ENCODE measurements at regions not wholly inside any gene's neighbourhood (a gene's known extent, or its start where the extent isn't known, plus 50 kb on each side); places are given as distances from the start of the nearest gene placed in this dataset.
"Not testable (repeated sequence)": the region's sequence is repeated elsewhere in the genome, so short reads cannot be mapped to it uniquely, and the experiment has no call there.

DNA sequence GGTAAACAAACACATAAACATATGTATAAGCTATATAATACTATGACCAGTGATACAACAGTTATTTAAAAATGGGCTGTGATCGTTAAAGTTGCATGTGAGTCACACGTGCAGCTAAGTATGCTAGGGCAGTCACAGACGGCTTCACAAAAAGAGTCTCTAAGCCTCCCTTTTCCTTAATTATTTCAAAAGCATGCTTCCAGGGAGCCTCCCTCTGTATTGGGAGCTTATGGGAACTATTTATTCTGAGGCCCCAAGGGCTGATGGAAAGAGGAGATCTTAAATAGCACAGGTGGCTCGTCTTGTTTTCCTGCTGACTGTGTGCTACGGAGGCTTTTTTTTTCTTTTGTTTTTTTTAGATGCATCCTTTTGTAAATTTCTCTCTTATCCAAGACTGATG lies 94.3 kb downstream of the ADCYAP1 start:
- DNase-seq: no peak

DNA sequence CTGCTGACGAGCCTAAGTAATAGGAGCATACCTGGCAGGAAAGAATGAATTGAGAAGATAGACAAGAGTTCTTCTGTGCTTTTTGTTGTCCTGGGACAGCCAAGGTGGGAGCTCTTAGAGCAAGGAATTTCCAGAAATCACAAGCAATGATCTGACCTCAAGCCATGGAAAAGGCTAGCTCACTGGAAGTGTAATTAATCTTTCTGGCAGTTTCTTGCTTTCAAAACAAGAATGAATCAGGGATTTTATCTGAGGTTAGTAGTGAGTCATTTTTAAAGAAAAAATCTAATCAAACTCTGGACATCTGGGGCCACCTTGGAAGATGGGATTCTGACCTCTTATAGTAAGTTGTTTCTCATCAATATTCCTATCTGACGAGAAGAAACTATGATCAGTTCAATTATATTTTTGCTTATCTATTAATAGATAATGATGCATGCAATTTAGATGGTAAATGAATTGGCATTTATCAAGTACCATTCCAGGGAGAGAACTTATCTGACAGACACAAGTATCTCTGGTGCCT lies 98.0 kb downstream of the ADCYAP1 start:
- DNase-seq: no peak

DNA sequence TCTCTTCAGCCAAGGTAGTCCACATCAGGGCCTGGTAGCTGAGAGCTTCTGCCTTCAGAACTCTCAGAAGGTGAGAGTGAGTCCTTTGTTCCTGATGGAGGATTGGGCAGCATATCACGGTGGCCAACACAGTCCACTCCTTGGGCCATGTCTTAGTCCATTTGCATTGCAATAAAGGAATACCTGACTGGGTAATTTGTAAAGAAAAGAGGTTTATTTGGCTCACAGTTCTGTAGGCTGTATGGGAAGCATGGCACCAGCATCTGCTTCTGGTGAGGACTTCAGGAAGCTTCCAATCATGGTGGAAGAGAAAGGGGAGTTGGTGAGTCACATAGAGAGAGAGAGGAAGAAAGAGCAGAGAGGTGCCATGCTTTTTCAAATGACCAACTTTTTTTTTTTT lies 98.8 kb downstream of the ADCYAP1 start:
- DNase-seq: no peak

GRCh38 chr18:1006304-1006703 lies 101.6 kb downstream of the ADCYAP1 start:
- no peak for DNase-seq

DNA sequence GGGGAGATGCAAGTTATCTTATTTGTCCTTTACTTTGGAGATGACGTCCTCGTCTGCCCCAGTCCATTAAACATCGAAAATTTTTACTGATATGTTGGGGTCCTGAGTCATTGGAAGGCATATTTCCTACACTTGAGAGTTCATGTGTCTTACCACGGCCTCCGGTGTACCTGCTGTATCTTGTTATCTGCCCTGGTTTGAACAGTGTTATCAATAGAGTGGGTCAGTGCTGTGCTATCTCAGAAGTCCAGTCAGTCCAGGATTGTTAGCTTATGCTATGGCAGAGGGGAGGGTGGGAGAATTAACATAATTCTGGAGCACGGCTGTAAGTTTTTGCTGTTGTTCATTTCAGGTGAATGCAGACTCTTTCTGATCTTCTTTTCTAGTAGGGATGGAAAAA lies 102.3 kb downstream of the ADCYAP1 start:
- no peak for DNase-seq

DNA sequence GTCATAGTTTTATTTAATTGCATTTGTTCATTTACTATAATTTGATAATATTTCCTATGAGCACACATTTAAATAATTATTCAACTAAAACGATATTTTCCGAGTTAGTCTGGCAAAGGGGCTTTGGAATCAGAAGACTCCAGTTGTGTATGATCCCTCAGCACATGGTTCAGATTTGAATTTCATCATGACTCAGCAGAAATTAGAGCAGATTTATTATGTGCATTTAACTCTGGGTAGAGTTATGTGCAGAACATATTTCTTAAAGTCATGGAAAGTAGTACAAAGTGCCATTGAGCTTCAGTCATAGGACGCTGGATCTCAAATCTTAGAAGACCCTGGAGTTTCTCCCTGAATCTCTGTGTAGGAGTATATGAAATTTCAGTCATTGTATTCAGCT lies 106.7 kb downstream of the ADCYAP1 start:
- no peak for DNase-seq

DNA sequence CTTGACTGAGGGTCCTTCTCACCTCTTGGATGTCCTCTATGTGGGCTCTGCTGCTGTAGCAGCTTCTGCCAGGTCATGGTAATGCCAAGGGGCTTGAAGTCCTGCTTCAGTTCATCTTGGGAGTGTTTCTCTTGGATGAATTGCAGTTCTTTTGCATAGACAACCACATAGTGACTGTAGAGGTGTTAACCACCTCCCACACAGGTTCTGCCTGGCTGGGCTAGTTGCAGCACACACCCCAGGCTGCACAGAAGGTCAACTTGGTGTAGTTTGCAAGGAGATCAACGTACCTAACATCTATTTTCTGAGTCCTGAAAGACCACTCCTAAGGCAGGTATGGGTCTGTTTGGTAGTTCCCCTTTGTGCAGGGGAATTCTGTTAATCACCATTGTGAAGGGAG lies 108.1 kb downstream of the ADCYAP1 start:
- DNase-seq: no peak

DNA sequence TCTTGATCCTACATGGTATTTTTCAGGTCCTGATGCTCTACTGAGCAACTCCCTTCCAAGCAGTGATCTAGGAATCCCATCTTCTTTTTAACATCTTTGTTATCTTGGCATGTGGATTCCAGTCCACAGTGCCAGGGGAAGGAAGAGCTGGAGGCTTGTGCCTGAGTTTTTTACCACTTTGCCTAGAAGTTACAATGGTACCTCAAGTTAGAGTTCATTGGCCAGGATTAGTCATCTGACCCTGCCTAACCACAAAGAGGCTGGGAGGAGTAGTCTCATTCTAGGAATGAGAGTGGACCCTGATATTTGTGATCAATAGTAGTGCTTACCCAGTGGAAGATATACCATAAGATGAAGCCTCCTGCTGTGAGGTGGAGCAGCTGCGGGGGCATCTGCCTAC lies 109.3 kb downstream of the ADCYAP1 start:
- DNase-seq: no peak

GRCh38 chr18:1014509-1014908 lies 109.8 kb downstream of the ADCYAP1 start:
- no peak for DNase-seq

- no peak for DNase-seq
Measured at GRCh38 chr18:1014951-1015624, 110.4 kb downstream of the ADCYAP1 start.

GRCh38 chr18:1015777-1016176 lies 111.1 kb downstream of the ADCYAP1 start:
- DNase-seq: no peak

GRCh38 chr18:1017227-1018058 lies 112.8 kb downstream of the ADCYAP1 start:
- DNase-seq: no peak

DNA sequence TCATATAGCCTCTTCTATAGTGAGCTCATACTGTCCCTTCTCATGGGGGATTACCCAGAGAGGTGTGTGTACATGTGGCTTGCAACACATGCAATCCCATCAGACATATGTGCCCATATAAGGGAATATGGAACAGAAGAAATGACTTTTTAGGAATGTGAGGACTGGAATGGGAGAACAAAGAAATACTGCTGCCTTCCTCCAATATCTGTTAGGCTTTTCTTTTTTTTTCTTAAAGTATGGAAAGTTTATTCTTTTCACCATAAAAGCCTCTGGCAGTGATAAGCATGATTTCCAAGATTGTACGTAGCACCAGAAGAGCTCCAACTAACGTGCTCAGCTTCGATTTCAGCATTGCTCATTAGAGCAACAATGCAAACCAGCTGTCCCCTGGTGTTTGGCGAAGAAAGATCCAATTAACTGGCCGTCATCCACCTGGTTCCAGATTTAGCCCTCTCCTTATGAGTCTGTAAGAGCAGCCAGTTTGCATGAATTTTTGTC lies 113.6 kb downstream of the ADCYAP1 start:
- DNase-seq: peak; percentile 27

- DNase-seq: no peak
Measured at GRCh38 chr18:1019191-1019590, 114.5 kb downstream of the ADCYAP1 start.

DNA sequence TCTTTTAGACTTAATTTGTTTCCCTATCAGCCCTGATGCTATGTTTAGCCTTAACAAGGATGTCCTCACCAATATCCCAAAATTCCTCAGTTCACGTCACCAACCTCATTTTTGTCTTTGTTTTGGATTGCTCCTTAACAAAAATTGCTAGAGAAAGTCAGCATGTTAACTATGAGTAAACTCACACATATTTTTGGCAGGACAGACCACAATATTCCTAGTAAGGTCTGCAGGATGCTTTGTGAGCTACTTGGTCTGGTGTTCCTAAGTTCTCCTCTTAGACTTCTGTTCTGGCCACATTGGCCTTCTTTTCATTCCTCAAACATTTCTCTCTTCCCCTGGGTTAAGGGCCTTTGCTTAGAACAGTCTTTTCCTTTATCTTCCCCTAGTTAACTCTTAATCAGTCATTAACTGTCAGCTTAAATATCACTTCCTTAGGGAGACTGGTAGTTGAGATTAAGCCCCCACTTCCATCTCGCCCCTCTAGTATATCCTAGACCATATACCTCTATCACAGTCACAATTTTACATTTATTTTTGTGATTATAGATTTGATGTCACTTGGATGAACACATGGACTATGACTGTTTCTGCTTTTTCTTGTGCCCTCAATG lies 116.2 kb downstream of the ADCYAP1 start:
- DNase-seq: no peak

GRCh38 chr18:1026930-1027329 lies 122.3 kb downstream of the ADCYAP1 start:
- DNase-seq: no peak

DNA sequence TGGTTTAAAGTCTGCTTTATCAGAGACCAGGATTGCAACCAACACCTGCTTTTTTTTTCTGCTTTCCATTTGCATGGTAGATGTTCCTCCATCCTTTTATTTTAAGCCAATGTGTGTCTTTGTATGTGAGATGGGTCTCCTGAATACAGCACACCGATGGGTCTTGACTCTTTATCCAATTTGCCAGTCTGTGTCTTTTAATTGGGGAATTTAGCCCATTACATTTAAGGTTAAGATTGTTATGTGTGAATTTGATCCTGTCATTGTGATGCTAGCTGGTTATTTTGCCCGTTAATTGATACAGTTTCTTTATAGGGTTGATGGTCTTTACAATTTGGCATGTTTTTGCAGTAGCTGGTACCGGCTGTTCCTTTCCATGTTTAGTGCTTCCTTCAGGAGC lies 128.4 kb downstream of the ADCYAP1 start:
- DNase-seq: not testable (repeated sequence)

DNA sequence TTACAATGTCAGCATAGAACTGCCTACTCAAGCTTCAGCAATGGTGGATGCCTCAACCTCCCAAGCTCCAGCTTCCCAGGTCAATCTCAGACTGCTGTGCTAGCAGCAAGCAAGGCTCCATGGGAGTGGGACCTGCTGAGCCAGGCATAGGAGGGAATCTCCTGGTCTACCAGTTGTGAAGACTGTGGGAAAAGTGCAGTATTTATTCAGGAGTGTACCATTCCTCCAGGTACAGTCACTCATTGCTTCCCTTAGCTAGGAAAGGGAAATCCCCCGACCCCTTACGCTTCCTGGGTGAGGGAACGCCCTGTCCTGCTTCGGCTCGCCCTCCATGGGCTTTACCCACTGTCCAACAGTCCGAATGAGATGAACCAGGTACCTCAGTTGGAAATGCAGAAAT lies 130.3 kb downstream of the ADCYAP1 start:
- no peak for DNase-seq

DNA sequence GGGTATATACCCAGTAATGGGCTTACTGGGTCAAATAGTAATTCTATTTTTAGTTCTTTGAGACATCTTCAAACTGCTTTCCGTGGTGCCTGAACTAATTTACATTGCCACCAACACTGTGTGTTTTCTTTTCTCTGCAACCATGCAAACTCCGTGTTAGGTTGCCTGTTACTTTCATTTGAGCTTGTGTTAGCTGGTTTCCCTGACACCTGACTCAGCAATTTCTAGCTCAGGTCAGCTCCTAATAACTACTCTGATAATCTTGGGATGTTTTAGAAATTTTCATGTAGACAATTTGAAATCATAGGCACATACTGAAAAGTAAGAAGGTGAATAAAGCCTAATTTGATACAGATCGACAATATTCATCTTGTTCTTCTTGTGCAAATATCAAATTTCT lies 132.3 kb downstream of the ADCYAP1 start:
- DNase-seq: no peak

DNA sequence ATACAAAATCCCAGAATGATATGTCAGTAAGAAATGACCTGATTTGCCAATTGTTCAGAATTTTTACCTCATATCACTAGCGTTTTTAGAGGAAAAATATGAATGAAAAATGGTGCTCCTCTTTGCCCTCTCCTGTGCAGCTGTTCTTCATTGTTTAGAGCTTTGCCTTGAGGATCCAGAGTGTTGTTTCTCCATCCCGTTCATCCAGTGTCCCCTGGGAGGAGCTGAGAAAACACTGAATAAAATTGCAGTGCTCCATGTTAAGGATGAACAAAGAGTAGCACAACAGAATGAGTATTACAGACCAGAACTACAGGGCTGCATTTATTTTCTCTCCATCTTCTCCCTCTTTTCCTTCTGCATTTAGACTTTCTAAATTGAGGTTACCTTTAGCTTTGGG lies 133.1 kb downstream of the ADCYAP1 start:
- DNase-seq: no peak

DNA sequence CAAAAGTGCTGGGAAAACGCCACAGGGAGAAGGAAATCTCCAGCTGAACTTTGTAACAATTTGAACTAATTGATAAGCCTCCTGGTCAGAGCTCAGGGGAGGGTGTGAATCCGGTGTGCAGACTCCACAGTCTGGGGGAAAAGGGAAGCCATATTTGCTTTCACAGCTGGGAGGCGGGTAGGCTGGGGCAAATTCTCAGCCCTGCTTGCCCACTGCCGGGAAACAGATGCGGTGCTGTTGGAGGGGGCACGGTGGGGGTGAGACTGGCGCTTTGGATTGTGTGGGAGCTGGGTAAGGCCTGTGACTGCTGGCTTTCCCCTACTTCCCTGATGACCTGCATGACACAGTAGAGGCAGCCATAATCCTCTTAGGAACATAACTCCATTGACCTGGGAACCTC lies 134.8 kb downstream of the ADCYAP1 start:
- DNase-seq: no peak

DNA sequence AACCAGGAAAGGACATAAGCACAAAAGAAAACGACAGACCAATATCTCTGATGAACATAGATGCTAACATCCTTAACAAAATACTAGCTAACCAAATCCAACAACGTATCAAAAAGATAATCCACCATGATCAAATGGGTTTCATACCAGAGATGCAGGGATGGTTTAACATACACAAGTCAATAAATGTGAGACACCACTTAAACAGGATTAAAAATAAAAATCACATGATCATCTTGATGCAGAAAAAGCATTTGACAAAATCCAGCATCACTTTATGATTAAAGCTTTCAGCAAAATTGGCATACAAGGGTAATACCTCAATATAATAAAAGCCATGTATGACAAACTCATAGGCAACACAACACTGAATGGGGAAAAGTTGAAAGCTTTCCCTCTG lies 138.4 kb downstream of the ADCYAP1 start:
- not testable (repeated sequence) for DNase-seq

GRCh38 chr18:1045658-1046057 lies 141.0 kb downstream of the ADCYAP1 start:
- DNase-seq: no peak

- no peak for DNase-seq
Measured at GRCh38 chr18:1047406-1047805, 142.7 kb downstream of the ADCYAP1 start.
